ENCODE measurements at regions not wholly inside any gene's neighbourhood (a gene's known extent, or its start where the extent isn't known, plus 50 kb on each side); places are given as distances from the start of the nearest gene placed in this dataset.
"Not testable (repeated sequence)": the region's sequence is repeated elsewhere in the genome, so short reads cannot be mapped to it uniquely, and the experiment has no call there.

- DNase-seq (ENCODE audit: low read depth) = no peak
These were observed 57.3 kb upstream of the HABP2 start for GRCh38 chr10:113495553-113495952.

- DNase-seq (ENCODE audit: low read depth) = no peak
These were observed 56.4 kb upstream of the HABP2 start for GRCh38 chr10:113496111-113497109.

GRCh38 chr10:113497198-113497597 is 55.7 kb upstream of the HABP2 start:
- no peak for DNase-seq (ENCODE audit: low read depth)

- DNase-seq (ENCODE audit: low read depth) = no peak
These were observed 53.9 kb upstream of the HABP2 start for GRCh38 chr10:113498997-113499396.

GRCh38 chr10:113499806-113500205 is 53.0 kb upstream of the HABP2 start:
- no peak for DNase-seq (ENCODE audit: low read depth)

- DNase-seq (ENCODE audit: low read depth) = not testable (repeated sequence)
These were observed 51.8 kb upstream of the HABP2 start for GRCh38 chr10:113501031-113501430.

All from activated T-helper 1 cell treated with Interleukin-2 at 50 U/mL for 16 hours (primary cell).